ENCODE measurements at regions not wholly inside any gene's neighbourhood (a gene's known extent, or its start where the extent isn't known, plus 50 kb on each side); places are given as distances from the start of the nearest gene placed in this dataset.

- TF ChIP-seq, protein P1, sequence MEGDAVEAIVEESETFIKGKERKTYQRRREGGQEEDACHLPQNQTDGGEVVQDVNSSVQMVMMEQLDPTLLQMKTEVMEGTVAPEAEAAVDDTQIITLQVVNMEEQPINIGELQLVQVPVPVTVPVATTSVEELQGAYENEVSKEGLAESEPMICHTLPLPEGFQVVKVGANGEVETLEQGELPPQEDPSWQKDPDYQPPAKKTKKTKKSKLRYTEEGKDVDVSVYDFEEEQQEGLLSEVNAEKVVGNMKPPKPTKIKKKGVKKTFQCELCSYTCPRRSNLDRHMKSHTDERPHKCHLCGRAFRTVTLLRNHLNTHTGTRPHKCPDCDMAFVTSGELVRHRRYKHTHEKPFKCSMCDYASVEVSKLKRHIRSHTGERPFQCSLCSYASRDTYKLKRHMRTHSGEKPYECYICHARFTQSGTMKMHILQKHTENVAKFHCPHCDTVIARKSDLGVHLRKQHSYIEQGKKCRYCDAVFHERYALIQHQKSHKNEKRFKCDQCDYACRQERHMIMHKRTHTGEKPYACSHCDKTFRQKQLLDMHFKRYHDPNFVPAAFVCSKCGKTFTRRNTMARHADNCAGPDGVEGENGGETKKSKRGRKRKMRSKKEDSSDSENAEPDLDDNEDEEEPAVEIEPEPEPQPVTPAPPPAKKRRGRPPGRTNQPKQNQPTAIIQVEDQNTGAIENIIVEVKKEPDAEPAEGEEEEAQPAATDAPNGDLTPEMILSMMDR (IDR thresholded peaks at IDR 0.05), result no peak
- TF ChIP-seq EP300 (IDR thresholded peaks at IDR 0.05), result no peak
Measured at GRCh38 chr20:17786221-17786718, 86.5 kb downstream of the BANF2 start.
